H9 (cell line): ENCODE measurements at regions not wholly inside any gene's neighbourhood (a gene's known extent, or its start where the extent isn't known, plus 50 kb on each side); places are given as distances from the start of the nearest gene placed in this dataset.

Source experiments
- DNase-seq: peaks from one replicate; pipeline ENCODE4 v3.0.0-alpha.2; 2017
- H2AFZ ChIP-seq: one replicate; pipeline ENCODE4 v1.6.1; 2013; ENCODE audit warnings: mild to moderate bottlenecking, low read length, control low read depth, moderate library complexity
- H2AK5ac ChIP-seq: 2 replicates; pipeline ENCODE4 v1.6.1; 2013; ENCODE audit warnings: low read length, control low read depth, mixed read lengths; ENCODE audit not compliant: insufficient read length
- H2BK120ac ChIP-seq: one replicate; pipeline ENCODE4 v1.6.1; 2013; ENCODE audit warnings: low read depth, mild to moderate bottlenecking, low read length, control low read depth, inconsistent platforms; ENCODE audit not compliant: poor library complexity, severe bottlenecking
- H2BK12ac ChIP-seq: 2 replicates; pipeline ENCODE4 v1.6.1; 2013; ENCODE audit warnings: low read length, control low read depth, mixed read lengths, low read depth; ENCODE audit not compliant: insufficient read length
- H2BK15ac ChIP-seq: 2 replicates; pipeline ENCODE4 v1.6.1; 2013; ENCODE audit warnings: low read depth, low read length, control low read depth
- H2BK20ac ChIP-seq: one replicate; pipeline ENCODE4 v1.6.1; 2013; ENCODE audit warnings: low read depth, mild to moderate bottlenecking, low read length, control low read depth, inconsistent platforms; ENCODE audit not compliant: poor library complexity, severe bottlenecking
- H2BK5ac ChIP-seq: 2 replicates; pipeline ENCODE4 v1.6.1; 2013; ENCODE audit warnings: low read length, control low read depth, mixed read lengths; ENCODE audit not compliant: insufficient read length
- H3K14ac ChIP-seq: 2 replicates; pipeline ENCODE4 v1.6.1; 2013; ENCODE audit warnings: low read length, control low read depth; ENCODE audit not compliant: insufficient read depth
- H3K18ac ChIP-seq: 2 replicates; pipeline ENCODE4 v1.6.1; 2013; ENCODE audit warnings: low read depth, mild to moderate bottlenecking, mixed read lengths, low read length, control low read depth; ENCODE audit not compliant: insufficient read length
- H3K23ac ChIP-seq: 2 replicates; pipeline ENCODE4 v1.6.1; 2013; ENCODE audit warnings: low read length, control low read depth, mixed read lengths, low read depth; ENCODE audit not compliant: insufficient read length
- H3K23me2 ChIP-seq: 2 replicates; pipeline ENCODE4 v1.6.1; 2013; ENCODE audit warnings: low read depth, mild to moderate bottlenecking, mixed read lengths, low read length, control low read depth; ENCODE audit not compliant: insufficient read length, poor library complexity, severe bottlenecking
- H3K27ac ChIP-seq: 2 replicates; pipeline ENCODE4 v1.5.1; 2013; ENCODE audit warnings: low read length, control low read depth, mixed read lengths, low read depth; ENCODE audit not compliant: insufficient read length
- H3K27me3 ChIP-seq: 2 replicates; pipeline ENCODE4 v1.6.1; 2013; ENCODE audit warnings: low read length, control low read depth, inconsistent platforms; ENCODE audit not compliant: insufficient read depth
- H3K4ac ChIP-seq: 2 replicates; pipeline ENCODE4 v1.6.1; 2013; ENCODE audit warnings: low read depth, mild to moderate bottlenecking, control low read depth, inconsistent platforms, low read length, moderate library complexity
- H3K4me1 ChIP-seq: 2 replicates; pipeline ENCODE4 v1.6.1; 2013; ENCODE audit warnings: low read length, control low read depth, inconsistent platforms; ENCODE audit not compliant: insufficient read depth
- H3K4me2 ChIP-seq: 2 replicates; pipeline ENCODE4 v1.6.1; 2013; ENCODE audit warnings: low read length, control low read depth, mixed read lengths; ENCODE audit not compliant: insufficient read length, insufficient read depth
- H3K56ac ChIP-seq: 2 replicates; pipeline ENCODE4 v1.6.1; 2013; ENCODE audit warnings: low read depth, mild to moderate bottlenecking, mixed read lengths, low read length, control low read depth; ENCODE audit not compliant: insufficient read length
- H3K79me1 ChIP-seq: 2 replicates; pipeline ENCODE4 v1.6.1; 2013; ENCODE audit warnings: low read depth, mild to moderate bottlenecking, moderate library complexity, low read length, control low read depth, inconsistent platforms; ENCODE audit not compliant: insufficient read depth, poor library complexity, severe bottlenecking
- H3K79me2 ChIP-seq: 2 replicates; pipeline ENCODE4 v1.6.1; 2013; ENCODE audit warnings: low read length, control low read depth, inconsistent platforms; ENCODE audit not compliant: insufficient read depth
- H3K9ac ChIP-seq: 2 replicates; pipeline ENCODE4 v1.6.1; 2013; ENCODE audit warnings: low read length, control low read depth, mixed read lengths; ENCODE audit not compliant: insufficient read length; ENCODE audit errors: extremely low read depth
- H3K9me3 ChIP-seq: one replicate; pipeline ENCODE4 v1.6.1; 2013; ENCODE audit warnings: low read depth, low read length, inconsistent platforms; ENCODE audit not compliant: control insufficient read depth
- H3T11ph ChIP-seq: one replicate; pipeline ENCODE4 v1.6.1; 2013; ENCODE audit warnings: mild to moderate bottlenecking, low read length, control low read depth, inconsistent platforms
- H4K20me1 ChIP-seq: one replicate; pipeline ENCODE4 v1.6.1; 2013; ENCODE audit not compliant: control insufficient read depth, insufficient read length, insufficient read depth
- H4K5ac ChIP-seq: 2 replicates; pipeline ENCODE4 v1.6.1; 2013; ENCODE audit warnings: low read depth, mild to moderate bottlenecking, mixed read lengths, low read length, control low read depth; ENCODE audit not compliant: insufficient read length
- H4K8ac ChIP-seq: replicated peaks from 2 replicates; pipeline ENCODE4 v1.6.1; 2013; ENCODE audit warnings: low read length, control low read depth, mixed read lengths, low read depth; ENCODE audit not compliant: insufficient read length
- H4K91ac ChIP-seq: 2 replicates; pipeline ENCODE4 v1.6.1; 2013; ENCODE audit warnings: low read depth, mild to moderate bottlenecking, moderate library complexity, mixed read lengths, low read length, control low read depth; ENCODE audit not compliant: insufficient read length
- H3K27ac Mint-ChIP-seq, 3 experiments: 2 replicates in 2 of 3; 3 replicates in 1 of 3; pipeline ENCODE4 v1.8.0; 2020 to 2021; ENCODE audit warnings: mixed read lengths in 3 of 3, mild to moderate bottlenecking in 1 of 3, moderate library complexity in 1 of 3
- H3K27me3 Mint-ChIP-seq: 2 replicates; pipeline ENCODE4 v1.8.0; 2021; ENCODE audit warnings: low read depth, mild to moderate bottlenecking, moderate library complexity, mixed read lengths
- H3K36me3 Mint-ChIP-seq, 3 experiments: 2 replicates in 2 of 3; 3 replicates in 1 of 3; pipeline ENCODE4 v1.8.0; 2020 to 2021; ENCODE audit warnings: low read depth in 3 of 3, mixed read lengths in 3 of 3; ENCODE audit not compliant: insufficient read depth in 1 of 3
- H3K4me1 Mint-ChIP-seq, 2 experiments: 2 replicates each; pipeline ENCODE4 v1.8.0; 2020; ENCODE audit warnings: mixed read lengths in 2 of 2
- H3K4me3 Mint-ChIP-seq, 2 experiments: 2 replicates in 1 of 2; 3 replicates in 1 of 2; pipeline ENCODE4 v1.8.0; 2020 to 2021; ENCODE audit warnings: mild to moderate bottlenecking in 2 of 2, mixed read lengths in 2 of 2, moderate library complexity in 1 of 2
- H3K9me3 Mint-ChIP-seq, 2 experiments: 2 replicates in 1 of 2; 3 replicates in 1 of 2; pipeline ENCODE4 v1.8.0; 2020; ENCODE audit warnings: mild to moderate bottlenecking in 2 of 2, mixed read lengths in 2 of 2, moderate library complexity in 1 of 2
- WGBS: extraction: QIAGEN DNeasy Blood & Tissue Kit; methylation state at CpG from one replicate; pipeline ENCODE4 v1.1.7; 2013; ENCODE audit warnings: missing lambda C conversion rate, low lambda C conversion rate, mixed read lengths; ENCODE audit not compliant: insufficient read length; ENCODE audit errors: extremely low coverage; 5-methylcytosine and 5-hydroxymethylcytosine counted together
- TF ChIP-seq, protein P1 (sequence below): fragments of 200-600 bp; sonication (generic); conservative IDR thresholded peaks from 3 replicates; pipeline ENCODE4 v1.8.0; 2021; ENCODE audit warnings: antibody characterized with exemption, mild to moderate bottlenecking

DNA sequence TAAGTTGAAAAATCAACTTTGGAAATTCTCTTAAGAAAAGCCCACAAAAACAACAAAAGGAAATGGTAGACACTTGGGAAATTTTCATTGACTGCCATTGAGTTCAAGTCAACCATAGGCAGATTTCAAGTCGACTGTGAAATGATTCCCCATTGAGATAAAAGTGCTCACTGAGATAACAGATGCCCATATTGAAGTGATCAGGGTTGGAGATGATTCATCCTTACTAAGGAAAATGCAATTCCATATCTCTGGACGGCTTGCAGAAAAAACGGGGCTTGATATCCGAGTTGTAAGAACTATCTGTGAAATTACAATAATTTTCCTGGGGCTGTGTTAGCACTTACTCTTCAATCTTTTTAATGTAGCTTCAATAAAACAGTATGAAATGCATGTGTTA is 373.1 kb upstream of the THRB start:
- no peaks in the 10 kb centered on the region for H3K27me3 ChIP-seq
- H3K36me3 Mint-ChIP-seq = no peaks in the 10 kb centered on the region
- no peak overlapping the region for H2AK5ac ChIP-seq
- H3K18ac ChIP-seq = no peak overlapping the region
- WGBS = no CpG with 5 or more reads among the region's 4 CpGs
- no peak overlapping the region for H3K23ac ChIP-seq
- peaks cover 14 to 17% of the 10 kb centered on the region in 2 experiments for H3K4me1 Mint-ChIP-seq
- no peak overlapping the region for H2BK12ac ChIP-seq
- H3K4me3 Mint-ChIP-seq = no peak overlapping the region
- H3K4me2 ChIP-seq = no peak overlapping the region
- H3K79me1 ChIP-seq = no peaks in the 10 kb centered on the region
- no peak overlapping the region for H4K5ac ChIP-seq
- no peak overlapping the region for H3K4ac ChIP-seq
- no peak overlapping the region for H2AFZ ChIP-seq
- H3K9ac ChIP-seq = no peak overlapping the region
- TF ChIP-seq, protein P1, sequence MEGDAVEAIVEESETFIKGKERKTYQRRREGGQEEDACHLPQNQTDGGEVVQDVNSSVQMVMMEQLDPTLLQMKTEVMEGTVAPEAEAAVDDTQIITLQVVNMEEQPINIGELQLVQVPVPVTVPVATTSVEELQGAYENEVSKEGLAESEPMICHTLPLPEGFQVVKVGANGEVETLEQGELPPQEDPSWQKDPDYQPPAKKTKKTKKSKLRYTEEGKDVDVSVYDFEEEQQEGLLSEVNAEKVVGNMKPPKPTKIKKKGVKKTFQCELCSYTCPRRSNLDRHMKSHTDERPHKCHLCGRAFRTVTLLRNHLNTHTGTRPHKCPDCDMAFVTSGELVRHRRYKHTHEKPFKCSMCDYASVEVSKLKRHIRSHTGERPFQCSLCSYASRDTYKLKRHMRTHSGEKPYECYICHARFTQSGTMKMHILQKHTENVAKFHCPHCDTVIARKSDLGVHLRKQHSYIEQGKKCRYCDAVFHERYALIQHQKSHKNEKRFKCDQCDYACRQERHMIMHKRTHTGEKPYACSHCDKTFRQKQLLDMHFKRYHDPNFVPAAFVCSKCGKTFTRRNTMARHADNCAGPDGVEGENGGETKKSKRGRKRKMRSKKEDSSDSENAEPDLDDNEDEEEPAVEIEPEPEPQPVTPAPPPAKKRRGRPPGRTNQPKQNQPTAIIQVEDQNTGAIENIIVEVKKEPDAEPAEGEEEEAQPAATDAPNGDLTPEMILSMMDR = no peak
- H2BK120ac ChIP-seq = no peak overlapping the region
- H3K27ac Mint-ChIP-seq = no peak overlapping the region
- H3K4me1 ChIP-seq = peaks cover 2% of the 10 kb centered on the region; the same call in 1 of the 2 replicates
- no peak overlapping the region for H3K27ac ChIP-seq
- H4K8ac ChIP-seq = no peak overlapping the region
- no peak overlapping the region for H4K91ac ChIP-seq
- no peaks in the 10 kb centered on the region for H3K9me3 Mint-ChIP-seq
- no peaks in the 10 kb centered on the region for H3K79me2 ChIP-seq
- no peaks in the 10 kb centered on the region for H3K27me3 Mint-ChIP-seq
- no peaks in the 10 kb centered on the region for H3K23me2 ChIP-seq
- H2BK15ac ChIP-seq = no peak overlapping the region
- H2BK5ac ChIP-seq = no peak overlapping the region
- DNase-seq = no peak
- H3K14ac ChIP-seq = no peak overlapping the region
- no peaks in the 10 kb centered on the region for H4K20me1 ChIP-seq
- no peak overlapping the region for H2BK20ac ChIP-seq
- H3K9me3 ChIP-seq = no peaks in the 10 kb centered on the region
- no peak overlapping the region for H3T11ph ChIP-seq
- H3K56ac ChIP-seq = no peak overlapping the region
